Dedifferentiated amniotic fluid mesenchymal stem cell (primary cell): ENCODE measurements at regions not wholly inside any gene's neighbourhood (a gene's known extent, or its start where the extent isn't known, plus 50 kb on each side); places are given as distances from the start of the nearest gene placed in this dataset.

Source experiments
- DNase-seq: peaks from one replicate; pipeline ENCODE4 v3.0.0-alpha.2; 2016; ENCODE audit errors: extremely low spot score

DNA sequence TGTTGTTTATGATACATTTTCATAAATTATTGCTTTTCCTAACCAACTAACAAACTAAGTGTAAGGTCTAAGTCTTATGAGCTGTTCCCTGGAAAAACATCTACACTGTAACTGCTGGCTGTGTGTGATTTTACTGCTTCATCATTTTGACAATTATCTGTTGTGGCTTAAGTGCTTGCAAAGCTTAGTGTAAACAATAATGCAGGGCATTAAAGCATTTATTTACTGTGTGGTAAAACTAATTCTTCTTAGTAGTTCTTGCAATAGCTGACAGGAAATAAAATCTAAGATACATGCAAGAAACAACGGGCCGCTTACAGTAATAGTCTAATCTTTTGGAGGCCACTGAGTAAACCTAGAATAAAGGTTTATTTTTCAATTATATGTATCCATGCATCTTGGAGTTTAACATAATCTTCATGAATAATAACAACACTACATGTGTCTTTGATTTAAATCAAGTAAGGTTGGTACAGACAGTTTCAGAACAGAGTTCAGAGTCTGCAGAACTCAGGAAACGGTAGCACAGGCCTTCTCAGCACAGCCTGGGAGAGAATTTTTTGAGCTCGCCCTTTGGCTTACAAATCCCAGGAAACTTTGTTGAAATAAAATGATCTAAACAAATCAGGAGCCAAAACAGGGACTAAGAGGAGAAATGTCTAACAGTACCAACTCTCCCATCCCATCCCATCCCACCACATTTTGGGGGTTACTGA, 473.1 kb downstream of the NR2F1-AS1 start:
- DNase-seq, result no peak

GRCh38 chr5:93107141-93107540, 473.9 kb downstream of the NR2F1-AS1 start:
- no peak for DNase-seq

DNA sequence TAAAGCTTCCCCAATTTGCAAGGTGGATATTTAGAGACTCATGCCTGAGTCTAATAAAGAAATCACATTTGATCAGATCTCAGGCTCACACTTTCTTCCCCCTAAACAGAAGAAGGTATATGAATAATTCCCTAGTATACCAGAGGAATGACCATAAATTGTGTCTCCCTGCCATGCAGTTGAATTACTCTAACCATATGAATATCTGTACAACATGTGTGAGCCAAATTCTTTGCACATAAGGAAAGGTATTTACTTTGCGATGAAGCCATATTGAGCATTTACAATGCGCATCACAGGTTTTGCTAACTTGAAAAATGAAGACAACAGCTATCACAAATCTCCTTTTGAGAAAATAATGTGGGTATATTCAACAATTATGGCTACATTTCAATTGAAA, 479.4 kb downstream of the NR2F1-AS1 start:
- no peak for DNase-seq

DNA sequence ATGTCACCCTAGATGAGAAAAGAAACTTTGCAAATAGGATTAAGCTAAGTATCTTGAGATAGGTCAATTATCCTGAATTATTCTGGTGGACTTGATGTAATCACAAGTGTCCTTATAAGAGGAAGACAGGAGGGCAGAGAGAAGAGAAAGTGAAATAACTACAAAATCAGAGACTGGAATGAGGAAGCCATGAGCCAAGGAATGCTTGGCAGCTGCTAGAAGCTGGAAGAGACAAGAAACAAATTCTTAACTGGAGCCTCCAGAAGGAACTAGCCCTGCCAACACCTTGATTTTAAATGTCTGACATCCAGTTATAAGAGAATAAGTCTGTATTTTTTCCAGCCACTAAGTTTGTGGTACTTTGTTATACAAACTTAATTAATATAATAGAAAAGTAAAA, 480.0 kb downstream of the NR2F1-AS1 start:
- no peak for DNase-seq

GRCh38 chr5:93100428-93100827, 480.6 kb downstream of the NR2F1-AS1 start:
- no peak for DNase-seq

GRCh38 chr5:93099902-93100347, 481.1 kb downstream of the NR2F1-AS1 start:
- DNase-seq, result no peak

DNA sequence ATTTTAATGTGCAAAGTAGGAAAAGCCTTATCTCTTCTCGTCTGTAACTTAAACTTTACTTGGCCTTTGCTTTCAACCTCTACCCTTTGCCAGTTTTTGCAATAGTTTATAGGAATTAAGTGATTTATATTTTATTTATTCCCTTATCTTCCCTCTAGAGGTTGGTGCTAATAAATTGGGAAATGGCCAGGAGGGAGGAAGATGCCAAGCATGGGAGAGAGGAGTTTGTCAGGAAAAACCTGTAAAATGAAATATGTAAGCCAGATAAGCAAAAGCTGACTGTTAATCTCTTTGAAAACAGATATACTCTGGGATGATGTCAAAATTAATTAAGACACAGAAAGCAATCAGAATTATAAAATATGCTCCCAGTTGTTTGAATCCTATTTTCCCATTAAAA, 484.5 kb downstream of the NR2F1-AS1 start:
- no peak for DNase-seq

GRCh38 chr5:93092349-93093105, 488.5 kb downstream of the NR2F1-AS1 start:
- peak; percentile 49 for DNase-seq

GRCh38 chr5:93090698-93091097, 490.3 kb downstream of the NR2F1-AS1 start:
- no peak for DNase-seq

- DNase-seq, result no peak
These were observed 492.2 kb downstream of the NR2F1-AS1 start for GRCh38 chr5:93088592-93089389.

GRCh38 chr5:93087326-93087725, 493.7 kb downstream of the NR2F1-AS1 start:
- no peak for DNase-seq

DNA sequence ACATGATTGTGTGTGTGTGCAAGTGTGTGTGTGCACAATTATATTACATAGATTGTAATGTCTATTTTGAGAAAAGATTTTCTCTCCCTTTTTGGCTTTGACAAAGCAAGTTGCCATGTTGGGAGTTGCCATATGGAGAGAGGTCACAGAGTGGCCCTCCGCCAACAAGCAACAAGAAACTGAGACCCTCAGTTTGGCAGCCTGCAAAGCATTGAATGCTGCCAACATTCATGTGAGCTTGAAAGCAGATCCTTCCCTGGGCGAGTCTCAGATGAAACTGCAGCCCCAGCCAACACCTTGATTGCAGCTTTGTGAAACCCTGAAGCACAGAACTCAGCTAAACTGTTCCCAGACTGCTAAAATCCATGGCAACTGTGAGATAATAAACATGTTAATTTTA, 498.0 kb downstream of the NR2F1-AS1 start:
- DNase-seq, result no peak

DNA sequence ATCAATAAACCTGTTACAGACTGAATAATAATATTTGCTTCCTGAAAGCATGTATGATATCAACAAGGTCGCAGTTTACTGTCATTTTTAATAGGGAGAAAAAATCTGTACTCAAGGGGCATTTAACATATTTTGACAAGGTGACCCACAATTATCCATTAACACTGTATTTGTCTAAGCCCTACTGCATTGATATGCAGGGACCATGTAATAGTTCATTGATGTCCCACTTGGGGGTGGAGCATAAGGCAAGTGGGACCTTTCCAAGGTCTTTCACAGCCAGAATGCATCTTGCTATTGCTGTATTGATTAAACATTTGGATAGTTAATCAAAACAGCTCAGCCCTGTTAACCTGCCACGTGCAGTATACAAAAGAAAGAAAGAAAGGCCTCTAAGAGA, 502.0 kb downstream of the NR2F1-AS1 start:
- DNase-seq, result no peak

GRCh38 chr5:93078082-93079038, 502.7 kb downstream of the NR2F1-AS1 start:
- peak; percentile 84 for DNase-seq

DNA sequence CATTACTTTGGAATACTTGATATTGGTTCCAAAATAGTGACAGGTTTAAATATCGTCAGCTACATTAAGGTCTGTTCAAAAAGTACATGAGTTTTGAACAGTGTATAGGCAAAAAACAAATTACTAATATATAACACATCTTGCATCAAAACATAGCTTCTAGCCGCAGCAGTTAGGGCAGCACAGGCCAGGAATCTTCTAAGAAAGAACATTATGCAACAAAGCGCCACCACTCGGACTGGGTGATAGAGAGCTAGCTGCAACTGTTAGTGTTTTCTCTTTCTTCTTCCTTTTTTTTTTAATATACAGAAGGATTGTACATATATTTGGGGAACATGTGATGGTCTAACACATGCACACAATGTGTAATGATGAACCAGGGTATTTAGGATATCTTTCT, 504.5 kb downstream of the NR2F1-AS1 start:
- DNase-seq, result no peak

DNA sequence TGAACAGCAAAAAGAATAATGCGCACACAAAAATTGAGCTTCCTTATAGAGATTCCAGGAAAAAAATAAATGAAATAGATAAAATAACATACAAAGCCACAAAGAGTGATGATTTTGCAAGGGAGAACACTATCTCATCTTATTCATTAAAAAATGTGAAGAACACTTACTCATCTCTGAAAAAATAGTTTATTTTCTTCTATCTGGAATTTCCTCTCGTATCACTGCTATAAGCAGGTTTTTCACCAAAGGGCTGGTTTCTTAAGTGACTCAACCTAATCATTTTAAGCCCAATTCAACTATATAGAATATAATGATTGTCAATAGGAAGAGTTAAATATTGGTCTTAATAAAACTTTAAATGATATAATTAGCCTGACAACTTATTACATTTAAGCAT, 504.9 kb downstream of the NR2F1-AS1 start:
- no peak for DNase-seq

DNA sequence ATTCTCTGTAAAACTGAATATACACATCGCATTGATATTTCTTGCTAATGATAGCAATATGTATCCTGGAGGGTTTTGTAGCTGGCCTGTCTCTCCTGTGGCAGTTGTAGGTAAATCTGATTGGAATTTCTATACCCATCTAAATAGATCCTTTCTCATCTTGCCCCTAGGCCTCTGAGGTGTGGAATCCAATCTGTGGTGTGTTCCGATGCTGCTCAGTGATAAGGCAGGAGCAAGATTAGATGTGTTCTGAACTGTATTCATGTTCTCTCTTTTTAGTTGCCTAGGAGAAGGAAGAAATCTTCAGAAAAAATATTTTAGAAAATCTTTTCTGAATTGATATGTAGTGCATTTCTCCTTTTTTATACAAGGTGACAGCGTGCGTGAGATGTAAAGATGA, 507.5 kb downstream of the NR2F1-AS1 start:
- DNase-seq, result no peak

DNA sequence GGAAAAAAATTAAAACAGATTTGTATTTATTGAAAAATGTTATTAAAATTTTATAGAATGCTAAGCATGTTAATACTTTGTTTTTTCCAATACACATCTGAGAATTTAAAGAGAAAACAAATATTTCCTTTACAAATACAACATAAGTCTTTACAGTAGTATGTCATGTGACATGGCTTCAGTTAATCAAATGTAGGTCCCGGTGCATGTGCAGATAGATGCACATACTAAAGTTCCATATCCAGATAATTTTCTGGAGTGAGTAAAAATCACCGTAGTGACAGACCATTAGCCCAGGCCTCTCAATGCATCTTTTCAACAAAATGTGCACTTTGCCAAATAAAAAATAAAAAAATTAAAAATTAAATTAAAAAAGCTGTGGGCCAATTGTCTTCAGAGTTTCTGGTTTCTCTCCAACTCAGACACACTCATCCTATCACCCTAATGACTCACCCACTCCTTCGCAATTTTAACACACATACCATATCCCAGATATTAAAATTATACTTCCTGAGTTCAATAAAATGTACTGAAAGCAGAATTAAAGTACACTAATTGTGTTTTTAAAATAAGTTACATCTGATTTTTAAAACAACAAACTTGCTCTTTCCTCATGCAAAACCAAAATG, 508.1 kb downstream of the NR2F1-AS1 start:
- DNase-seq, result no peak

GRCh38 chr5:93071710-93072109, 509.3 kb downstream of the NR2F1-AS1 start:
- DNase-seq, result no peak

- DNase-seq, result no peak
These were observed 510.1 kb downstream of the NR2F1-AS1 start for GRCh38 chr5:93070938-93071337.

DNA sequence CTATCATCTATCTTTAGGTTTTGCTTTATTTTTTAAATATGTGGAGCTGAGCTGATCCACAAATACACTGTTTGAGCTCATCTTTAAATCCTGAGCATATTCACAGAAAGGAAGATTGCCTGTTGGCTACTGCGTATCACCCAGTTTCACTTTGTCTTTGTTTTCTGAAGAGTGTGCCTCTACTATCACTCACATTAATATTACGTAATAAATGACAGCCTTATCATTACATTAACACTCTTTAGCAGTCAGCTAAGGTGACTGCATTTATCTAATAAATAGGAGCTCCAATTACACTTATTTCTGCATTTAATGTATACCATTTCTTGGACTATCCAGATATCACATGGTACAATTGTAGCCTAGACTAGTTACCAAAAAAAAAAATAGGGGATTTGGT, 511.7 kb downstream of the NR2F1-AS1 start:
- DNase-seq, result no peak
